HCT116 (cell line): ENCODE measurements at regions not wholly inside any gene's neighbourhood (a gene's known extent, or its start where the extent isn't known, plus 50 kb on each side); places are given as distances from the start of the nearest gene placed in this dataset.

Experiments
- ATAC-seq: fragments of 200-7000 bp; cut with Tn5 transposase; 2 replicates; pipeline ENCODE4 v1.9.1; 2020; ENCODE audit warnings: mild to moderate bottlenecking, moderate library complexity
- BruUV-seq: library from RNA; stranded (reverse); fragments of 400-500 nt; replicated peaks from 2 replicates; lab custom pipeline; 2021; lab: Mats Ljungman, UMichigan
- CTCF ChIA-PET: fragments of 300-600 bp; sonication (Branson Sonifier 250); formaldehyde crosslinking; loops from one replicate; lab custom pipeline; 2021; ENCODE audit warnings: antibody characterized with exemption; lab: Charles Lee
- POLR2A ChIA-PET: fragments of 300-600, 350-600 bp; sonication (Branson Sonifier 250); formaldehyde crosslinking; loops from one replicate; lab custom pipeline; 2021; ENCODE audit warnings: antibody characterized with exemption; lab: Charles Lee
- RAD21 ChIA-PET, 2 experiments: fragments of 300-600 bp; sonication (Branson Sonifier 250); formaldehyde crosslinking; loops; one replicate each; lab custom pipeline; 2023; ENCODE audit warnings: low total read pairs in 2 of 2; ENCODE audit not compliant: uncharacterized antibody in 2 of 2, unreplicated experiment in 2 of 2, low non-redundant PET in 1 of 2; lab: Charles Lee
- DNase-seq: peaks from one replicate; pipeline ENCODE4 v3.0.0-alpha.2; 2010; ENCODE audit warnings: low read depth, low spot score
- H2AFZ ChIP-seq: fragments of 200-600 bp; shearing (Covaris generic), sonication (generic); 2 replicates; pipeline ENCODE4 v1.6.1; 2017; ENCODE audit warnings: low read depth, mixed run types, mixed read lengths, antibody characterized with exemption, low read length; ENCODE audit not compliant: poor library complexity, severe bottlenecking
- H3K27ac ChIP-seq: 2 replicates; pipeline ENCODE4 v1.5.1; 2012; ENCODE audit warnings: low read depth, low read length
- H3K27me3 ChIP-seq: fragments of 200-600 bp; sonication (generic); 2 replicates; pipeline ENCODE4 v1.6.1; 2016; ENCODE audit warnings: mixed run types, low read length, mixed read lengths; ENCODE audit not compliant: insufficient read depth
- H3K36me3 ChIP-seq, 2 experiments: fragments of 200-500 bp in 1 of 2; fragments of 200-600 bp in 1 of 2; sonication (Bioruptor generic) in 1 of 2; sonication (generic) in 1 of 2; 2 replicates each; pipeline versions ENCODE4 v1.5.1 to v1.6.1; 2014 to 2016; ENCODE audit warnings: low read length in 2 of 2, inconsistent platforms in 1 of 2, mixed read lengths in 1 of 2, mixed run types in 1 of 2; ENCODE audit not compliant: insufficient read depth in 2 of 2, control insufficient read depth in 1 of 2
- H3K4me1 ChIP-seq, 2 experiments: fragments of 200-600 bp in 1 of 2; sonication (generic) in 1 of 2; 2 replicates each; pipeline versions ENCODE4 v1.5.1 to v1.6.1; 2012 to 2017; ENCODE audit warnings: low read length in 2 of 2, inconsistent platforms in 1 of 2, mild to moderate bottlenecking in 1 of 2, mixed read lengths in 1 of 2, mixed run types in 1 of 2, moderate library complexity in 1 of 2; ENCODE audit not compliant: insufficient read depth in 2 of 2, control insufficient read depth in 1 of 2
- H3K4me2 ChIP-seq: fragments of 200-600 bp; sonication (generic); 2 replicates; pipeline ENCODE4 v1.6.1; 2017; ENCODE audit warnings: mixed run types, low read length, mixed read lengths
- H3K4me3 ChIP-seq, 2 experiments: fragments of 200-600 bp in 1 of 2; sonication (generic) in 1 of 2; replicated peaks in 1 of 2; 2 replicates each; pipeline ENCODE4 v1.5.1; 2011 to 2016; ENCODE audit warnings: low read length in 2 of 2, control low read depth in 1 of 2, low read depth in 1 of 2, mild to moderate bottlenecking in 1 of 2, mixed read lengths in 1 of 2, mixed run types in 1 of 2
- H3K79me2 ChIP-seq: fragments of 200-600 bp; sonication (generic); 2 replicates; pipeline ENCODE4 v1.6.1; 2017; ENCODE audit warnings: mild to moderate bottlenecking, mixed run types, low read length, moderate library complexity, mixed read lengths; ENCODE audit not compliant: insufficient read depth
- H3K9ac ChIP-seq: fragments of 200-600 bp; sonication (generic); 2 replicates; pipeline ENCODE4 v1.6.1; 2016; ENCODE audit warnings: low read length, mixed read lengths
- H3K9me2 ChIP-seq: fragments of 200-600 bp; sonication (generic), shearing (Covaris generic); 2 replicates; pipeline ENCODE4 v1.6.1; 2017; ENCODE audit warnings: mixed run types, mild to moderate bottlenecking, moderate library complexity; ENCODE audit not compliant: insufficient read depth
- H3K9me3 ChIP-seq, 2 experiments: fragments of 200-500 bp in 1 of 2; fragments of 200-600 bp in 1 of 2; sonication (Bioruptor generic) in 1 of 2; sonication (generic) in 1 of 2; 2 replicates each; pipeline ENCODE4 v1.6.1; 2014 to 2017; ENCODE audit warnings: low read length in 2 of 2, mixed read lengths in 2 of 2, inconsistent platforms in 1 of 2, low read depth in 1 of 2, mild to moderate bottlenecking in 1 of 2, mixed run types in 1 of 2, moderate library complexity in 1 of 2; ENCODE audit not compliant: control insufficient read depth in 1 of 2, insufficient read depth in 1 of 2
- H4K20me1 ChIP-seq: fragments of 200-600 bp; sonication (generic), shearing (Covaris generic); 2 replicates; pipeline ENCODE4 v1.6.1; 2017; ENCODE audit warnings: mixed run types, mild to moderate bottlenecking, moderate library complexity; ENCODE audit not compliant: insufficient read depth
- CBX3 ChIP-seq: IDR thresholded peaks from 2 replicates; pipeline ENCODE4 v1.6.1; 2012; ENCODE audit warnings: low read depth
- EGR1 ChIP-seq: IDR thresholded peaks from 2 replicates; pipeline ENCODE4 v1.6.1; 2012; ENCODE audit warnings: low read depth
- EZH2 ChIP-seq: fragments of 200-600 bp; sonication (generic); IDR thresholded peaks from 2 replicates; pipeline ENCODE4 v1.6.1; 2017; ENCODE audit warnings: antibody characterized with exemption, mixed run types
- FOSL1 ChIP-seq: IDR thresholded peaks from 2 replicates; pipeline ENCODE4 v1.6.1; 2012; ENCODE audit warnings: low read depth
- JUND ChIP-seq: IDR thresholded peaks from 2 replicates; pipeline ENCODE4 v1.6.1; 2012
- MAX ChIP-seq: IDR thresholded peaks from 2 replicates; pipeline ENCODE4 v1.6.1; 2012
- POLR2A ChIP-seq: IDR thresholded peaks from 2 replicates; pipeline ENCODE4 v1.7.0; 2011; ENCODE audit warnings: borderline replicate concordance; ENCODE audit not compliant: insufficient read depth, insufficient read length; ENCODE audit errors: extremely low read depth
- POLR2AphosphoS5 ChIP-seq: IDR thresholded peaks from 2 replicates; pipeline ENCODE4 v1.6.1; 2011; ENCODE audit warnings: mild to moderate bottlenecking, low read depth, low read length, moderate library complexity
- SRF ChIP-seq: IDR thresholded peaks from 2 replicates; pipeline ENCODE4 v1.6.1; 2012; ENCODE audit warnings: low read depth
- TCF7L2 ChIP-seq: IDR thresholded peaks from 2 replicates; pipeline ENCODE4 v1.7.0; 2011; ENCODE audit warnings: borderline replicate concordance, inconsistent platforms; ENCODE audit not compliant: insufficient read depth, insufficient read length; ENCODE audit errors: extremely low read depth
- intact Hi-C: fragments of 100-400 bp; cut with micrococcal nuclease; formaldehyde crosslinking; loops from 2 replicates; pipeline ENCODE4 v1.10.0; 2022
- TF ChIP-seq, protein P1 (sequence below), 3 experiments: fragments of 200-600 bp in 1 of 3; sonication (generic) in 1 of 3; IDR thresholded peaks in 2 of 3; conservative IDR thresholded peaks in 1 of 3; 2 replicates each; pipeline ENCODE4 v1.5.1; 2012 to 2017; ENCODE audit warnings: low read depth in 2 of 3, low read length in 2 of 3, antibody characterized with exemption in 1 of 3, borderline replicate concordance in 1 of 3, control low read depth in 1 of 3, mild to moderate bottlenecking in 1 of 3, mixed read lengths in 1 of 3, mixed run types in 1 of 3, moderate library complexity in 1 of 3; ENCODE audit not compliant: insufficient read depth in 1 of 3

GRCh38 chr4:106698621-106699195, 330.1 kb upstream of the GIMD1 start:
- H3K27me3 ChIP-seq, result no peaks in the 10 kb centered on the region
- TF ChIP-seq FOSL1, result no peak
- TF ChIP-seq EGR1, result no peak
- TF ChIP-seq POLR2A, result no peak
- no peak for TF ChIP-seq EZH2
- no peak for TF ChIP-seq MAX
- TF ChIP-seq POLR2AphosphoS5, result no peak
- no peak for TF ChIP-seq CBX3
- TF ChIP-seq TCF7L2, result no peak
- TF ChIP-seq, protein P1, sequence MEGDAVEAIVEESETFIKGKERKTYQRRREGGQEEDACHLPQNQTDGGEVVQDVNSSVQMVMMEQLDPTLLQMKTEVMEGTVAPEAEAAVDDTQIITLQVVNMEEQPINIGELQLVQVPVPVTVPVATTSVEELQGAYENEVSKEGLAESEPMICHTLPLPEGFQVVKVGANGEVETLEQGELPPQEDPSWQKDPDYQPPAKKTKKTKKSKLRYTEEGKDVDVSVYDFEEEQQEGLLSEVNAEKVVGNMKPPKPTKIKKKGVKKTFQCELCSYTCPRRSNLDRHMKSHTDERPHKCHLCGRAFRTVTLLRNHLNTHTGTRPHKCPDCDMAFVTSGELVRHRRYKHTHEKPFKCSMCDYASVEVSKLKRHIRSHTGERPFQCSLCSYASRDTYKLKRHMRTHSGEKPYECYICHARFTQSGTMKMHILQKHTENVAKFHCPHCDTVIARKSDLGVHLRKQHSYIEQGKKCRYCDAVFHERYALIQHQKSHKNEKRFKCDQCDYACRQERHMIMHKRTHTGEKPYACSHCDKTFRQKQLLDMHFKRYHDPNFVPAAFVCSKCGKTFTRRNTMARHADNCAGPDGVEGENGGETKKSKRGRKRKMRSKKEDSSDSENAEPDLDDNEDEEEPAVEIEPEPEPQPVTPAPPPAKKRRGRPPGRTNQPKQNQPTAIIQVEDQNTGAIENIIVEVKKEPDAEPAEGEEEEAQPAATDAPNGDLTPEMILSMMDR (IDR thresholded peaks at IDR 0.05 in 2 of 3, conservative IDR thresholded peaks at IDR 0.05 in 1 of 3; ENCODE audit: borderline replicate concordance in 1 of 3, insufficient read depth in 1 of 3, low read depth in 2 of 3, low read length in 2 of 3), result no peak
- no peak for TF ChIP-seq SRF
- TF ChIP-seq JUND, result no peak
- TF ChIP-seq, all 23 proteins: peak for 0
- H3K4me2 ChIP-seq, result no peak overlapping the region
- intact Hi-C loops, result no loop called here
- DNase-seq (no peak), ATAC-seq (no peak)
- ChIA-PET POLR2A (no interaction called here), RAD21 (no interaction called here), CTCF (no interaction called here)
- no peaks in the 10 kb centered on the region for H3K79me2 ChIP-seq
- no peak overlapping the region for H3K4me3 ChIP-seq
- no peak overlapping the region for H3K9ac ChIP-seq
- H4K20me1 ChIP-seq, result no peaks in the 10 kb centered on the region
- no peaks in the 10 kb centered on the region for H3K36me3 ChIP-seq
- H3K4me1 ChIP-seq, result no peaks in the 10 kb centered on the region
- no peaks in the 10 kb centered on the region for H3K9me2 ChIP-seq
- H3K27ac ChIP-seq, result no peak overlapping the region
- H3K9me3 ChIP-seq, result no peaks in the 10 kb centered on the region
- no peak overlapping the region for H2AFZ ChIP-seq
- BruUV-seq, result no TSS peak
